ENCODE measurements at regions not wholly inside any gene's neighbourhood (a gene's known extent, or its start where the extent isn't known, plus 50 kb on each side); places are given as distances from the start of the nearest gene placed in this dataset.

DNA sequence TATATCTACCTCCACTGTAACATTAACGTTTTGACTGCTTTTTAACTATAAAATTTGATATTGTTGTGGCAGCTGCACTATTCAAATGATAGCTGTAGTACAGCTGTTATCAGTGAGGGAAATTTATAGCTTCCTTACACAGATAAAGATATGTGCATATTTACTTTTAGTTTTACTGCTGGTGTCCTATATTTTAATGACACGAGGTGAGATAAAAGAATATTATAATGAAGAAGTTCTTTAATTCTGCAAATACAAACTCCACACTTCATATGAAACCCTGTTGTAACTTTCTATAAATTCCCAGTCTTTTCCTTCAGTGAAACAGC lies 427.8 kb upstream of the ZEB2 start:
- DNase-seq (ENCODE audit: low read depth, low spot score) = no peak
- H3K4me3 ChIP-seq (ENCODE audit: low read length) = no peak overlapping the region

DNA sequence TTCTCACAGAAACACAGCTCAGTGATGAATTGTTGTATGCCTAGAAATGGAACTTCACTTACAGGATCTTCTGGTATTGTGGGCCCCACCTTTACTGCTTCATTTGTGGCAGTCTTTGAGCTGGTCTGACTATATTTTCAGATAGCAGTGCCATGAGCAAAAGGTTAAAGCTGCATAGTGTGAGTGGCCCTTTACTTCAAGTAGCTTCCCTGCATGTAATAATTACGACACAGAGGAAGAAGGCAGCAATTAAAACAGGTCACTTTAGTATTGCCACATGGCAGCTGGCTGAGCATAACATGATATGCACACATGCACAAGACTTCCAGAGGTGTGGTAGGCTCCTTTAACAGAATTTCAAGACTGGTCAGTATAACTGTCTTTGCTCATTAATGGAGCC lies 426.3 kb upstream of the ZEB2 start:
- DNase-seq (ENCODE audit: low read depth, low spot score) = no peak

DNA sequence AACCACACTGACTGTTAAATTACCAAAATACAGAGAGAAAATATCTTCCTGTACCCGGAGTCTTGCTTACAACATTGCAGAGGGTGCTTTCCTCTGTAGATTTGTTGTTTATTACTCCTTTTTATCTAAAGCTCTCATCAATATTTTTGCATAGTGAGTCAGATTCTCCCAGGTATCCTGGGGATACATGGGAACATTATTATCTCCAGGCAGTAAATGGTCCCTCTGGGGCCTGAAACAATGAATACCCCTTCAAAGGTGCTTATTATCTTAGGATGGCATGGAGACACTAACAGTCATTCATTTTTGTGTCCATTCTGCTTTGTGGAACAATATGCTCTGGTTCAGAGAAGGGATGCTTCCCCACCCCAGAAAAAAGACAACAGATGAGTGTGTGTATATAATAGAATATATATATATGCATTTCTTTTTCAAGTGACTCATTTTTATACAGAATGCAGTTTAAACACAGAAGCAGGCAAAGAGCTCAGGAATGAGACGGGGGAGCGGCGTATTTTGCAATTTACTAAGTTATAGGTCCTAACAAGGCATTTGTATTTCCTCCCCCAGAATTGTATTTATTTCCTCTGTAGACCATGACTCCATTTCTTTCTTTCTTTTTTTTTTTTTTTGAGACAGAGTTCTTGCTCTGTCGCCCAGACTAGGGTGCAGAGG lies 424.8 kb upstream of the ZEB2 start:
- no peak for DNase-seq (ENCODE audit: low read depth, low spot score)
- no peak overlapping the region for H3K4me3 ChIP-seq (ENCODE audit: low read length)

More for the DNA sequence above, 426.3 kb upstream of the ZEB2 start:
- no peak overlapping the region for H3K4me3 ChIP-seq (ENCODE audit: low read length)

DNA sequence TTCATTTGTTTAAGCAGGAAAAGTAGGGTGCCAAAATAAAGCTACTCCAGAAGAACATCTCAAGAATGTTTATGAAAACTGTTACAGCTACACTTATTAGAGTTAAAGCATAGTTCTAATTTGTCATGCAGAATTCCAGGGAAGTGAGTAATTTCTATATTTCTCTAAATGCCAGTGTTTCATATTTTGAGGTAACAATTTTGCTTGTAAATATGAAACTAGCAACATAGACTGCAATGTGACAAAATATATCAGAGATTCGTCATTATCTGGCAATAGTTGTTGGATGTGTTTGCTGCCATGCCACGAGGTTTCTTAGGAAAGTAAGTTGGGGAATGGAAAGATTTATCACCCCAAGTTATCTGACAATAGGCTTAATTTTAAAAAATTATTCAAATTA lies 424.1 kb upstream of the ZEB2 start:
- DNase-seq (ENCODE audit: low read depth, low spot score) = no peak
- H3K4me3 ChIP-seq (ENCODE audit: low read length) = no peak overlapping the region

DNA sequence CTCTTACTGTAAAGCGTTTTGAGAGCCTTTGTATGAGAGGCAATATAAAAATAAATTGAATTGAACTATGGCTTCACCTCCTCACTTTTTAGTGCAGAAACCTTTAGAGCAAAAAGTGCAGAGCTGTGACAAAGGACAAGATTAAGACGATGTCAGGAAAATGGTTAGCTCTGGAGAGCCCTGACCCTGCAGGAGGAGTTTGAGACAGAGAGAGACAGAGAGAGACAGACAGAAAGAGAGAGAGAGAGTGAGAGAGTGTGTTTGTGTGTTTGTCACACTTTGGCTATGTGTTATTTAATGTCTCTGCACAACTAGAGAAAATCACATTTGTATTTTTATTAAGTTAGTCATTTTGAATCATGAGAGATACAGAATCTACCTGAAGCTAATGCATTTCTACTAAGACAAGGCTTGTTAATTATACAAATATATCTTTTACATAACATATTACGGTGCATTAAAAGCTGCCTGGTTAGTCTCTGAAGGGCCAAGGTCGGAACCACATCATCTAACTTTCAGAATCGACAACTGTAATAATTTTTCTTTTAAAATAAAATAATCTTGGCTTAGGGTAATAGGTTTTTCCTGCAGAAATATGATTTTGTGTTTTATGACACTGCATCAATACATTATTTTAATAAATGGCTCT lies 423.5 kb upstream of the ZEB2 start:
- DNase-seq (ENCODE audit: low read depth, low spot score) = no peak

DNA sequence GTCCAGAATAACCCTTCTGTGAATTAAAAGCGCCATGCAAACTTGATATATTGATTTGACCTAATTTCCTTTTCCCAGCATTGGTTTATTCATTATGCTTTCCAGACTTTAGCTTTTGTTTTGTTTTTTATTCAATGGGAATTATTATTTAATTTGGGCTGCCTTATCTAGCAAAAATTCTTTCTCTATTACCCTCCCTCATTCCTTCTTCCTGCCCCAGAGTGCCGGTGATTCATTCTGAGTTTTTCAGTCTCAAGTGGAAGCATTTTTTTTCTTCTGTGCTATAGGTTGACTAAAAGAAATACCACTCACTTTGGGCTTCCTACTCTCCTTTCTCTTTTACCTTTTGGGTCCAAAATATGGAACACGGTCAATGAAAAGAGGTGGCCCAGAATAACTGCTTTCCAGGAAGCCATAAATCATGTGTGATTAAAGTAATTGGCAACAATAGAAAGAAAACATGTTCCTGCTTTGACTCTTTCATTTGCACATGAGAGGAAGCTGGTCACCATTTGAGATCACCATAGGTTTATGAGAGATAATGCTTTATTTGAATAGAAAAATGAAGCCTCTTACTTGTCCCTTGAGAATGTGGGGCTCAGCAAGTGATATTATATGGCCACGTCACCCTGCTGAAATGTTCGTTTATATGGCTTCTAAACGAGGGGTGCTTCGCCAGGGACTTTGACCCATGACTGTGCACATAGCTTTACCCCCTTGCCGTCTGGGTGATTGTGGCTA lies 422.8 kb upstream of the ZEB2 start:
- DNase-seq (ENCODE audit: low read depth, low spot score) = no peak
- H3K4me3 ChIP-seq (ENCODE audit: low read length) = no peak overlapping the region

More for the DNA sequence above, 423.5 kb upstream of the ZEB2 start:
- no peak overlapping the region for H3K4me3 ChIP-seq (ENCODE audit: low read length)

DNA sequence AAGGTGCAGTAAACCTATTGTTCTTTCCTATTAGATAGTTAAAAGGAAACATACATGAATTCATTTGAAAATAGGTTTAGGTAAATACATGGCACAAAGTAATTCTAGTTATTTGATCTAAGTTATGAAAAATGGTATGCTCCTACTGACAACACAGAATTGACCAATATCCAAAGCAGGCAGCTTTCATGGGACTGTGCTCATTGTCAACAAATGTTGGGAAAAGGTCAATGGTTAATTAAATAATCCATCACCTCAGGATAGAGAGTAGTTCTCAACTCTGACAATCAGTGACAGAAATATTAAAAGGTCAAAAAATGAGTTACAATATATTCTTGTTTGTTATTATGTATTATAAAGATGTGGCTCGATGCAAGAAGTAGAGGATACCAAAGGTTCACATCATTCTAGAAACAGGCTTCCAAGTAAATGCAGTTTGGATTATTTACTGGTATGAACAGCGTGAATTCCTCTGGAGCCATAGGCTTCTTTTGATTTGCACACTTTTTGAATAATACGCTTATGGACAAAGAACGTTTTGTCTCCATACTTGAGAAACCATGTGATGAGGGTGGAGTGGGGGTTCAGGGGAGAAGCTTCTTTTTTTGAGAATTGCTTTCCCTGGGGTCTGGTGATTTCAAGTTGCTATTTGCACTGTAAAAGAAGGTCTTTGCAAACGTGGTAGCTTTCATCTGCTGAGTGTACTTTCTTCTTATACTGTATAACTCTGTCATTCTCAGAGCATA lies 422.0 kb upstream of the ZEB2 start:
- no peak overlapping the region for H3K4me3 ChIP-seq (ENCODE audit: low read length)
- DNase-seq (ENCODE audit: low read depth, low spot score) = no peak

DNA sequence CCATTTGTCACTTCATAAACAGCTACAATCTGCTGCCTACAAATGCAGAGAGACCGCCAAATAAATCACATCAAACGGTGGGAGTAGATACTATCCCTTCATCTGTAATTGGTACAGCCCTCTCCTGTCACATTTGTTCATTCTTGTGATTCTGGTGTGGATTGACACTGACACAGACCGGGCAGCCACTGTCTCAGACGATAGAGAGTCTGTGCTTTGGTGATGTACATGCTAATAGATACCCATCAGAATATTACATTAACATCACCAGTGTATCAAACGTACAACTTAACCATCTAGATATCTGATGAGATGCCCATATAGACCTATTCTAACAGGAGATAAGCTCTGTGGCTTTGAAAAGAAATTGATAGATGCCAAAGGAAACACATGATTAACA lies 419.7 kb upstream of the ZEB2 start:
- no peak overlapping the region for H3K4me3 ChIP-seq (ENCODE audit: low read length)
- no peak for DNase-seq (ENCODE audit: low read depth, low spot score)

DNA sequence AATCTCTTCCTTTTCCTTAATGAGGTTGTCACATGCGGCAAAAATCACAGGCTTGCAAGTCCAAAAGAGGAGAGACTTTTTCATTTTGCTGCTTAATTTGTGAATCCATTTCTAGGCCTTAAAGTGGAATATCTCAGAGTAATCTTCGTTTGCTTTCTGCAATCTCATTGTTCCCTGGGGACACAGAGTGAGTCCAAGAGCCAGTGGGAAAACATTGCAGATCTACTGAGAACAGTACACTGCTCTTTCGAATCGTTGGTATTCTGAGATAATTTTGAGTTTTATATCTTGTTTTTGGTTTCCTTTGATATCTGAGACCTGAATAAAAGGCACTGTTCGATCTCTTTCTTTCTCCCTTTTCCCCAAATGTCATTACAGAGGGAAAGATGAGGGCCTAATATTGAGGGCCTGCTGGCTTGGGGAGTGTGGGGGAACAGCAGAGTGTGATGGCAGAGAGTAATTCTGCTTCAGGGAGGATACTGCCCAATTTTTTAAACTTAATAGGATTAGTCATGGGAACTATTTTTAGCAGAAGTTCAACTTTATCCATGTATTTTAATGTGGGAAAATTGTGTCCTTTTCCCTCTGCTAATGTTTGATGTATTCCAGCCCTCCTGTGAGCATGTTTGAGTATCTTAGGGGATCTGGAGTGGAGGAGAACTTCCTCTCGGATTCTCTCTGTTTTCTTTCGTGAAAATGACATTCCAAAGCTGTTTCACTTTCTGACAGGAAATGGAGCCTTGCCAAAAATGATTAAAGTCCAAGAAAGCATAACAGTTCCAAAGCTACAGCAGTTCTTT lies 418.2 kb upstream of the ZEB2 start:
- no peak for DNase-seq (ENCODE audit: low read depth, low spot score)
- H3K4me3 ChIP-seq (ENCODE audit: low read length) = no peak overlapping the region

DNA sequence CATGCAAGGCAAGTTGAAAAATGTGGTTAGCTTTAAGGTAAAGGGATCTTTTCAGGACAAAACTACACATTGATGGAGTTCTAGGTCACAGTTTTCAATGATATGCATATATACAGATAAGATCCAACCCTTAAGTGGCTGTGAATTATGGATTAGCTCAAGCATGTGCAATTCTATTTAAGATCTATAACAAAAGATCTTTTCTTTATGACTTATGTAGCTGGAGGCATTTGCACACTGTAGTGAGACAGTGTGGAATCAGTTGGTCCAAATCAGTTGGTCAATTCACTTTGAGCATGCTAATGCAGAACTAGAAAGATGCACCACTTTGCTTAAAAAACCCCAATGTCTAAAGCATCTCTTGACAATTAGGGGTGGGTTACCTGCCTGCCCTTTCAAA lies 417.1 kb upstream of the ZEB2 start:
- H3K4me3 ChIP-seq (ENCODE audit: low read length) = no peak overlapping the region
- no peak for DNase-seq (ENCODE audit: low read depth, low spot score)

DNA sequence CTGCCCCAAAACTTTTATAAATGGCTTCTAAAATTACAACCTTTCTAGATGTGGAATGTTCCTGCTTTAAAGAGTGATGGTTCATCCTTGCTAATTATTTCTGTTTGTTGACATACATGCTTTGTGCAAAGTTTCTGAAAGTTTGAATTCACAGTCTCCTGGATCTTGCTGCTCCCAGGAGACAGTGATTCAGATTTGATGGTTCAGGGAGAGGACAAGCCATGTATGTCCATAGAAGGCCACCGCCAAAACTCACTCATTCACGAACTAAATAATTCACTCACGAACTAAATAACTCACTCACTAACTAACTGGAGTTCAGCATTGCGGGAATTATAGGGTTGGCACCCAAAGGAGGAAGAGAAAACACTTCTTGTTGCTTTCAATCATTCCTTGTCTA lies 416.5 kb upstream of the ZEB2 start:
- H3K4me3 ChIP-seq (ENCODE audit: low read length) = no peak overlapping the region
- no peak for DNase-seq (ENCODE audit: low read depth, low spot score)

DNA sequence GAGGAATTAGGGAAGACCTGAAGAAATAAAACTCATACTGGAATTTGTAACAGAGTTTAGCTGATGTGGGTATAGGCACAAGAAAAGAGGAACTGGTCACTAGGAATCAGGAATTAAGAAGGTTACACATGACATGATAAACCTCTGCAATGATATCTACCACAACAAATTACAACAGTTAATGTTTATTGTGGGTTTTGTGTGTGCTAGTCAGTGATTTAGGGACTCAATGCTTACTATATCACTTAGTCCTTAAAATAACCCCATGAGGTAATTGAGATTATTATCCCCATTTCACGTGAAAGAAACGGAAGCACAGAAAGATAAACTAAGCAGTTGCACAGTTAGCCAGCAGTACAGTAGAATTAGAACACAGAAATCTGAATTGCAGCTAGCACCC lies 415.8 kb upstream of the ZEB2 start:
- H3K4me3 ChIP-seq (ENCODE audit: low read length) = no peak overlapping the region
- no peak for DNase-seq (ENCODE audit: low read depth, low spot score)

DNA sequence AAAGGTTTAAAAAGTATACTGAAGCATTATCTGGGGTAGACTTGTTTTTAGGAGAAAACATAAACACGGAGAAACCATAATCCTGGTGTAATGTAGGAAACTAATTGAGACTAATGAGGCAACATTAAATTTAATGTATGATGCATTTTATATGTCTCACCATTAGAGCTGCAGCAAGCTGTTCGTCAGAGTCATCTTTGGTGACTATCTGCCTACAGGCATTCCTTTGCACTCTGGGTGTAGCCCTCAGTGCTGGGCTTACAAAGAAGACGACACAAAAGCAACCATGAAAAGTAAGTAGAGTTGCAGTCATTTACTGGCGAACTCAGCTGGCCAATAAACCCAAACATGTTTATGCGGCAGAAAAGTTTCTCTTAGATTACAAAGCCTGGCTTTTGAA lies 415.3 kb upstream of the ZEB2 start:
- no peak overlapping the region for H3K4me3 ChIP-seq (ENCODE audit: low read length)
- DNase-seq (ENCODE audit: low read depth, low spot score) = no peak

DNA sequence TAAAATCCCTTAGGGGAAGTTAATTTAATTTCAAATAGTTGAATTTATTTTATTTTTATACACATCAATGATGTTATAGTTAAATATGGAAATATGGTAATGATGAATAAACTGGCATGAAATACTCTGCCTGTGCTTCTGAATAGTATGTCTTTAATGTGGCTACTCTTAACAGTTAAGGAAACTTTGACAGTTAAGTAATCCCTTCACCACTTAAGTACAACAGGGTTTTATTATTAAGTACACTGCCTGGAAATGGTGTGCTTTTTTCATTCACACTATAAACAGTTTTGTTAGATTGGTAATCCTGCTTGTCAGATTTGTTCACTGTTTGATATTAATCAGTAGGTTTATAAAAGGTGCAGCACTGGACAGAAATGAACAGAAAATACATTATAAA lies 412.0 kb upstream of the ZEB2 start:
- H3K4me3 ChIP-seq (ENCODE audit: low read length) = no peak overlapping the region
- DNase-seq (ENCODE audit: low read depth, low spot score) = no peak

DNA sequence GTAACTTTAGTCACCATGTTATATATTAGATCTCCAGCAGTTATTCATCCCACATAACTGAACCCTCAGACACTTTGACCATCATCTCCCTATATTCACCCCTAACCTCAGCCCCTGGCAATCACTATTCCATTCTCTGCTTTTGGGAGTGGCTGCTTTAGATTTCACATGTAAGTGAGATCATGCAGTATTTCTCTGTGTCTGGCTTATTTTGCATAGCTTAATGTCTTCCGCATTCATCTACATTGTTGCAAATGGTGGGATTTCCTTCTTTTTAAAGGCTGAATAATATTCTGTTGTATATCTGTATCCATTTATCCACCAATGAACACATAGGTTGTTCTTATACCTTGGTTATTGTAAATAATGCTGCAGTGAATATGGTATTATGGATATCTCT lies 411.6 kb upstream of the ZEB2 start:
- no peak overlapping the region for H3K4me3 ChIP-seq (ENCODE audit: low read length)
- no peak for DNase-seq (ENCODE audit: low read depth, low spot score)

DNA sequence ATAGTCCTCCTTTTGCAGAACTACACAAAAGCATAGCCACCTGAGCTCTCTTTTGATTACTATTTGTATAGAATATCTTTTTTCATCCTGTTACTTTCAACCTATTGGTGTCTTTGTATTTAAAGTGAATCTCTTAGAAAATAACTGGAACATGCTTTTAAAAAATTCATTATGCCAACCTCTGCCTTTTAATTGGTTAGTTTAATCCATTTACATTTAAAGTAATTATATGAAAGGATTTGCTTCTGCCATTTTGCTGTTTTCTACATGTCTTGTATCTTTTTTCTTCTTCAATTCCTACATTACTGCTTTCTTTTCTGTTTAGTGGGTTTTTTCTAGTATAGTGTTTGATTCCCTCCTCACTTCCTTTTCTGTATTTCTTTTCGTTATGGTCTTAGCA lies 407.5 kb upstream of the ZEB2 start:
- no peak for DNase-seq (ENCODE audit: low read depth, low spot score)
- H3K4me3 ChIP-seq (ENCODE audit: low read length) = no peak overlapping the region

DNA sequence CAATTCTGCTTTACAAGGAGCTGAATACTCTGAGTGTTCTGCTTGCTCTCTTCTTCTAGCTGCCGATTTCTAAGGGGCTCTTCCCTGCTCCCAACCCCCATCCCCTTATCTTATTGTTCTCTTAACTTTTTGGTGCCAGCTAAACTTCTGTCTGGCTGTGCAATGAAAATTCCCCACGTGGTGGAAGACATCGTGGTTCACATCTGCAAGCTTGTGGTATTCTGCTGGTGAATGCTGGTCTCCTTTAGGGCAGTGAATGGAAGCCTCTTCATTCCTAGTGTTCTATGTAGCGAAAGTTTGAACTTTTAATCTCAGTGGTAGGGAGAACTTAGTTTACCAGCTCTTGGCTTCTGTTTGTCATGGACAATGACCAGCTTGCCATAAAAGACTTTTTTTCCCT lies 406.0 kb upstream of the ZEB2 start:
- DNase-seq (ENCODE audit: low read depth, low spot score) = no peak
- no peak overlapping the region for H3K4me3 ChIP-seq (ENCODE audit: low read length)

DNA sequence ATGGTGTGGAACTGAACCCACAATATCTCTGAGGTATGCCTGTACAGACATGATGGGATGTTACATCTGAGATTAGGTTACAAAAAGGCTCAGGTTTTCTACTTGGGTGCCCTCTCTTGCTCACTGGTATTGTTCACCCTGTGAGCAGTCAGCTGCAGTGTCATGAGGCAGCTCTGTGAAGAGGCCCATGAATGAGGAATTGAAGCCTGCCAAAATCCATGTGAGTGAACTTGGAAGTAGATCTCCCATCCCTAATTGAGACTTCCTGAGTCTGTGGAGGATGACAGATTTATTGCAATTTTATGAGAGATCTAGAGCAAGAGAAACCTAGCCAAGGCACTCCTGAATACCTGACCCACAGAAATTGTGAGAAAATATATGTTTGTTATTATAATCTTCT lies 404.9 kb upstream of the ZEB2 start:
- no peak overlapping the region for H3K4me3 ChIP-seq (ENCODE audit: low read length)
- no peak for DNase-seq (ENCODE audit: low read depth, low spot score)

DNA sequence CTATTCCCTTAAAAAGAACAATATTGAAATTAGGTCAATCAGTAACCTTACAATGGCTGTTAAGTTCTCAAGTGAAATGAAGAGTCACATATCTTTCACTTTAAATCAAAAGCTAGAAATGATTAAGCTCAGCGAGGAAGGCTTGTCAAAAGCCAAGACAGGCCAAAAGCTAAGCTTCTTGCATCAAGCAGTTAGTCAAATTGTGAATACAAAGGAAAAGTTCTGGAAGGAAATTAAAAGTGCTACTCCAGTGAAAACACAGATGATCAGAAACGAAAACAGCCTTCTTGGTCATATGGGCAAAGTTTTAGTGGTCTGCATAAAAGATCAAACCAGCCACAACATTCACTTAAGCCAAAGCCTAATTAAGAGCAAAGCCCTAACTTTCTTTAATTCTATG lies 402.6 kb upstream of the ZEB2 start:
- H3K4me3 ChIP-seq (ENCODE audit: low read length) = no peak overlapping the region
- DNase-seq (ENCODE audit: low read depth, low spot score) = no peak

All from Jurkat, Clone E6-1 (cell line).